HG03565 (cell line): ENCODE measurements at regions not wholly inside any gene's neighbourhood (a gene's known extent, or its start where the extent isn't known, plus 50 kb on each side); places are given as distances from the start of the nearest gene placed in this dataset.
"Not testable (repeated sequence)": the region's sequence is repeated elsewhere in the genome, so short reads cannot be mapped to it uniquely, and the experiment has no call there.

Experiments
- ATAC-seq: cut with Tn5 transposase; IDR thresholded peaks from one replicate; pipeline ENCODE4 v1.9.1; 2021; ENCODE audit warnings: mild to moderate bottlenecking, moderate library complexity; ENCODE audit not compliant: unreplicated experiment

DNA sequence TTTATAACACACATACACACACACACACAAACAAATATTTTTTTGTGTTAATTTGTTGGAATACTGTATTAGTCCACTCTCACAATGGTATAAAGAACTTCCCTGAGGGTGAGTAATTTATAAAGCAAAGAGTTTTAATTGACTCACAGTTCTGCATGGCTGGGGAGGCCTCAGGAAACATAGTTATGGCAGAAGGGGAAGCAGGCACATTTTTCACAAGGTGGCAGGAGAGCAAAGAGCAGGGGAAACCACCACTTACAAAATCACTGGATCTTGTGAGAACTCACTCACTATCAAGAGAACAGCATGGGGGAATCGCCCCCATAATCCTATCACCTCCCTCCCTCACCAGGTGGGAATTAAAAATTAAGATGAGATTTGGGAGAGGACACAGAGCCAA lies 205.4 kb upstream of the PTPRD start:
- ATAC-seq, result no peak

DNA sequence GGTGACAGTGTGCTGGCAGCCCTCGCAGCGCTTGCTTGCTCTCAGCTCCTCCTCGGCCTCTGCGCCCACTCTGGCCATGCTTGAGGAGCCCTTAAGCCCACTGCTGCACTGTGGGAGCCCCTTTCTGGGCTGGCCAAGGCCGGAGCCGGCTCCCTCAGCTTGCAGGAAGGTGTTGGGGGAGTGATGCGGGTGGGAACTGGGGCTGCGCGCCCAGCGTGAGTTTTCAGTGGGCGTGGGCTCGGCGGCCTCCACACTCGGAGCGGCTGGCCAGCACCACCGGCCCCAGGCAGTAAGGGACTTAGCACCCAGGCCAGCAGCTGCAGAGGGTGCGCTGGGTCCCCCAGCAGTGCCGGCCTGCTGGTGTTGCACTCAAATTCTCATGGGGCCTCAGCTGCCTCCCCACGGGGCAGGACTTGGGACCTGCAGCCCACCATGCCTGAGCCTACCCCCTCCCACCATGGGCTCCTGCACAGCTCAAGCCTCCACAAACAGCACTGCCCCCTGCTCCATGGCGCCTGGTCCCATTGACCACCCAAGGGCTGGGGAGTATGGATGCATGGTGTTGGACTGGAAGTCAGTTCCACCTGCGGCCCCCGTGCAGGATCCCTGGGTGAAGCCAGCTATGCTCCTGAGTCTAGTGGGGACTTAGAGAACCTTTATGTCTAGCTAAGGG lies 223.1 kb upstream of the PTPRD start:
- no peak for ATAC-seq

DNA sequence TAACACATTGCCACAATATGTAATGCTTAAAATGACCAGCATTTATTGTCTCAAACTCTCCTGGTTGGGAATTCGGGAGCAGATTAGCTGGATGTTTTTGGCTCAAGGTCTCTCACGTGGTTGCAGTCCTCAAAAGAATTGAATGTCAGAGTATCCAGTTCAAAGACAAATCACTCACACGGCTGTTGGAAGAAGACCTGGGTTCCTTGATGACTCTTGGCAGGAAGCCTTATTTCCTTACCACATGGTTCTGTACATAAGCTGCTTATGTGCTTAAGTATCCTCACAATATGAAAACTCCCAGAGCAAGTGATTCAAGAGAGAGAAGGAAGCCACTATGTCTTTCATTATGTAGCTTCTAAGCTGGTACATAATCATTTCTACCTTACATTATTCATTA lies 230.3 kb upstream of the PTPRD start:
- no peak for ATAC-seq

DNA sequence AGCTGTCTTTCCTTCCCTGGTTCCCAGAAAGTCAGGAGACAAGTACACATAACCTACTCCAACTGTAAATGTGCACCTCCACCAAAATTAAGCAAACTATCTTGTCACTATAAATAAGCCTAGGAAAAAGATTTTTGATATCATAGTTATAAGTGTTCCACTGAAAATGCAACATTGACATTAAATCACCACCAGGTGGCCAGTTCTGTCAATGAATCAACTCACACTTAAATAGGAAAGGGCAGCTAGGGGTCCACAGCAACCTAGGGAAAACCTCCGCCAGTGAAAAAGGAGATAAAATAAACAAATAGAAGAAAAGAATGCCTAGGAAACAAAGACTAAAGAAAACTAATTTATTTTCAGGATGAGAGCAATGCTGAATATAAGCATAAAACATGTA lies 243.0 kb upstream of the PTPRD start:
- no peak for ATAC-seq

DNA sequence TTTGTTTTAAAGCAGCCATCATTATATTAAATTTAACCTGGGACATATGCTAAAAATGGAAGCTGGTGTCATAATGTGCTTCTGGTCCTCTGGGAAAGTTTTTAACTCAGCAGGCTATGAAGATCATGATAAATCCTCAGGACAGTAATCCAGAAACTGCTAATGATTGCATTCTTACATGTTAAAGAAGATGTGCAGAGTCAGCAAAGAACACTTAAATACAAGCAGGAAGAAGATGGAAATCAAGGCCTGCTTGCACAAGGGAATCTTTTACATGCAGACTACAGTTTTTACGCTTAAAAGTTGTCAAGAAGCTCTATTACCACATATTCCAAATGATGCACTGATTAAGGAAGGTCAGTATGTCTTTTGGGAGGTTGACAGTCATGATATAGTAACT lies 246.0 kb upstream of the PTPRD start:
- ATAC-seq, result no peak

DNA sequence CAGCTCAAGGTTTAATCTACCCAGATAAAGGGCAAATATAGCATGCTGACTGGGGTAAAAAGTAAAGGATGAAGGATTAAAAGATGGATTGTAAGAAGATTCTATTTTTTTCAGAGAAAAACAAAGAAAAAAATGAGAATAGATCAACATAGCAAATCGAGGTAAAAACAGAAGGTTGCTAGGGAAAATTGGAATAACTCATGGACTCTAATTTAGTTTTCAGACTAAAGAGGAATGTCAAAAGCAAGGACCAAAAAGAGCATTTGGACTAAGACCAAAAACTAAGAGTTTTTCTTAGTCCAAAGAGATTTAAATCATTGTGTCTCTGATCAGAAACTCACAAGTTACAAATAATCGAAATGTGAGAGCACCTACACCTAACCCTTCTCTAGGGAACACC lies 250.7 kb upstream of the PTPRD start:
- ATAC-seq, result no peak

DNA sequence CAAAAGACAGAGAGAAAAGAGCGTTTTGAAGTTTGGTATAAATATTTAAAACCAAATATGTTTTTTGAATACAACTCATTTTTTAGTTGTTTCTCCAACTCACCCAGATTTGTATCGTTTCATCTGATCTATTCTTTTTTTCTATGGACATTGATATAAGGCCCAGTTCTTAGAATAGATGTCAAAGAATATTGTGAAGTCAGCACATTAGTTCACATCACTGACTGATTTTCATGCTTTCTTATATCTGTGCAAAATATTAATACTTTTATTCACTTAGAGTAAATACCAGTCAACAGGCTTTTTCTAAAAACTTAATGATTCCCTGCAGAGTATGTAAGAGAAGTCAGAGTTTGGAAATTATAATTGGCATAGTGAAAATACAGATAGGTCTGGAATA lies 254.4 kb upstream of the PTPRD start:
- ATAC-seq, result no peak

DNA sequence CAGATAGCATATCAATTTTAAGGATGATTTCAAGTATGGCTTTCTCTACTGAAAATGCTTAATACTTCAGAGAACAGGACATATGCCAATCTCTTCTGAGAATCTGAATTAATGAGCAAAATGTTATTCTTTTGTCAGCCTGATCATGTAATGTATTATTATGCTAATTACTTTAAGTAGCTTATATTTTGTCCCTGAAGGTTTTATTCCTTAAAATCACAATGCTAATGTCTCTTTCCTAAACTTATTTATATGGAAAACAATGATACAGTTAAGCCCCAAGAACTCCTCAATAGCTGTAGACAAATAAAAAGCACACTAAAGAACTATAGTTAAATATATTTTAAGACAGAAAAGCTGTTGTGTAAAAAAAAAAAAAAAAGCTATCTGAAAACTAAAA lies 256.9 kb upstream of the PTPRD start:
- ATAC-seq, result no peak

DNA sequence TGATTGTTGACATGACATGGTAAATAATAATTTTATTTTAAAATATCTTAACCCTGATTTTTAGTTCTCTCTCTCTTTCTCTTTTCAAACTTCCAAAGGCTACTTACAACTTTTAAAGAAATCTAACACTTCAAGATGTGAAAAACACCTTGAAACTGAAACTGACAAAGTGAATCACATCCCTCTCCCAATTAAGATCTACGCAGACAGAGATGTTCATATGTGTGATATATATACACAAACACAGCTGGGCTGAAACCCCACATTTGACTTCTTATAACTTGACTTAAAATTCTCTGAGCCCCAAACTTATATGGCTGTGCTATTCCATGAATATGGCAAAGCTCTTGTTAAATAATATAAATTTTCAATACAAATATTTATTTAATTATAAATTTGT lies 261.2 kb upstream of the PTPRD start:
- no peak for ATAC-seq

DNA sequence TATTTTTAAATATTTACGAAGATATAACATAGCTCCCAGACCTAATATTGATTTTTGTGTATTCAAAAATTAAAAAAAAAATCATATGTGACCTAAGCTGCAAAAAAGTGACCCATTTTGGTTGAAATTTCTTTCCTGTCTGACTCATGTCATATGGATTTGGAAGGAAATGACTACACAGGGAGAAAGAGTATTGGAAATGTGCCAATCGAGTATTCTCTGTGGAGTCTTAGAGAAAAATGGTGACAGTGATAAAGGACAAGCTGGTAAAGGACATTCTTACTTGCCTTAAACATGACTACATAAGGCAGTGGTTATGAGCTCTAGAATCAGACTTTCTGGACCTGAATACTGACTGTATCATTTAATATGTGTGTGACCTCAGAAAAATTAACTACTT lies 262.9 kb upstream of the PTPRD start:
- no peak for ATAC-seq

DNA sequence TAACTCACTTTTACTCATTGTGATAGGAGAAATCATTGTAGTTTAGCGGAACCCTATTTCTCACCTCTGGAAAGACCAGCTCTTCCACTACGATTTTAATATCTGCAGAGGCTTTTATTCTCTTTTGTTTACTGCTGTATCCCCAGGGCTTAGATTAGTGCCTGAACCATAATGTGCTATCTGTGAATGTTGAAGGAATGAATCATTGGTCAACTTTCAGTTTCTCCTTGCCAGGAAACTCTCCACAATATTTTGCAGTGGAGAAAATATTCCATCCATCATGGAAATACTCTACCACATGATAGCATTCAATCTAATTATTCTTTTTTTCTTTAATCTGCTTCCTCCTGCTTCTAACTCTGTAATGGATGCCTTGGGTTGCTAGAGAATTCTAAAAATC lies 263.5 kb upstream of the PTPRD start:
- no peak for ATAC-seq

DNA sequence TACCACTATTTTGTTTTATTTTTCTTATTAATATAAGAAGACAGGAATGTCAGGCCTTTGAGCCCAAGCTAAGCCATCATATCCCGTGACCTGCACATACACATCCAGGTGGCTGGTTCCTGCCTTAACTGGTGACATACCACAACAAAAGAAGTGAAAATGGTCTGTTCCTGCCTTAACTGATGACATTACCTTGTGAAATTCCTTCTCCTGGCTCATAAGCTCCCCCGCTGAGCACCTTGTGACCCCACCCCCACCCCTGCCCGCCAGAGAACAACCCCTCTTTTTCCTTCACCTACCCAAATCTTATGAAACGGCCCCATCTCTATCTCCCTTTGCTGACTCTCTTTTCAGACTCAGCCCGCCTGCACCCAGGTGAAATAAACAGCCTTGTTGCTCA lies 277.5 kb upstream of the PTPRD start:
- not testable (repeated sequence) for ATAC-seq

DNA sequence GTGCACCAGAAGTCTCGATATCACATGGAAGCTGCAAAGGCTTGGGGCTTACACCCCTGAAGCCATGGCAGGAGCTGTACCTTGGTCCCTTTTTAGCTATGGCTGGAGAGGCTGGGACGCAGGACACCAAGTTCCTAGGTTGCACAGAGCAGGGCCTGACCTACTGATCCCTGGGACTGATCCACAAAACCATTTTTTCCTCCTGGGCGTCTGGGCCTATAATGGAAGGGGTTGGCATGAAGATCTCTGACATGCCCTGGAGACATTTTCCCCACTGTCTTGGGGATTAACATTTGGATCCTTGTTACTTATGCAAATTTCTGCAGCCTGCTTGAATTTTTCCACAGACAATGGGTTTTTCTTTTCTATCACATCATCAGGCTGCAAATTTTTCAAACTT lies 286.7 kb upstream of the PTPRD start:
- no peak for ATAC-seq

DNA sequence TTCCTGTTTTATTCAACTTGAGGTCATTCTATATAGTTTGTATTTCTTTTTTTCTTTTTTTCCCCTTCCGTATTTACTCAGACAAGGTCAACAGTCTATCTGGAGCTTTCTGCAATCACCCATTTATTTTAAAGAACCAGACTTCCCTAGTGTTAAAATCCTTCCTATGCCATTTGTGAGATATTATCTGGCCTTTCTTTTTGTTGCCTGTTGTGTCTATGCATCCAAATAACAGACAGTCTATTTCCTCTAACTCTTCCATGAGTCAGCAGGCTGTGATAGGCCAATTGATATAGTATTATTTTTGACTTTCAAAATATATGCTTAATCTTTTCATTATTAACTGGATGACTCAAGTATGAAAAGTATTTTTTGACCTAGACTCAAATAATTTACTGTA lies 291.2 kb upstream of the PTPRD start:
- ATAC-seq, result no peak

DNA sequence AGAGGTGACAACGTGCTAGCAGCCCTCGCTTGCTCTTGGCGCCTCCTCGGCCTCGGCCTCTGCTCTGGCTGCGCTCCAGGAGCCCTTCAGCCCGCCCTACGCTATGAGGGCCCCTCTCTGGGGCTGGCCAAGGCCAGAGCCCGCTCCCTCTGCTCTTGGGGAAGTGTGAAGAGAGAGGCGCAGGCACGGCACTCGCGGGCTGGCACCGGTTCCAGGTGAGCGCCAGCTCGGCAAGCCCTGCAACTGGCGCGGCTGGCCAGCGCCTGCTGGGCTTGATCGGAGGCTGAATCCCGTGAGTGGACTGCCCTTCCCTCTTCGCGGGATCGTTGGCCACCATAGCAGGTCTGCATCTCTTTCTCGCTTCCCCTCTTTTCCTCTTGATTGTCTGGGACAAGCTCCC lies 298.0 kb upstream of the PTPRD start:
- ATAC-seq, result no peak

DNA sequence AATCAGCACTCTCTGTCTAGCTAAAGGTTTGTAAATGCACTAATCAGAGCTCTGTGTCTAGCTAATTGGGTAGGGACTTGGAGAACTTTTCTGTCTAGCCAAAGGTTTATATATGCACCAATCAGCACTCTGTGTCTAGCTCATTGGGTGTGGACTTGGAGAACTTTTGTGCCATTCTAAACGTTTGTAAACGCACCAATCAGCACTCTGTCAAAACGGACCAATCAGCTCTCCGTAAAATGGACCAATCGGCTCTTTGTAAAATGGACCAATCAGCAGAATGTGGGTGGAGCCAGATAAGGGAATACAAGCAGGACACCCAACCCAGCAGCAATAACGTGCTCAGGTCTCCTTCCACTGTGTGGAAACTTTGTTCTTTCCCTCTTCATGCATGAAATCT lies 298.6 kb upstream of the PTPRD start:
- no peak for ATAC-seq

DNA sequence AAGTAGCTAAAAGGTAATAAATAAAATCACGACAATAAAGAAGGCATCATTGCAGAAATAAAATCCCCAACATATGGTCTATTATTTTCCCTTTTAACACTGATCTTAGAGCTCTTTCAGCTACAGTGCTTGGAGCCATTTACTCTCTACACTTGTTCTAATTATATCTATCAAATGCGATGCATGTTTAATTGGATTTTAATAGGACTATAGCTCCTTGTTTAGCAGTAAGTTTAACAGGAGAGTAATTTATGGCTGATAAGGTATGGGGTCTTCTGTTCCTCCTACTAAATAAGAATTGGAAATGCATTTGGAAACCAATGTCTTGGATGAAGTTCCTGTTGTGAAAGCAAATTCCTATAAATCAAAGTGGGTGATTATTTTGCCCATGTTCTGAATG lies 304.2 kb upstream of the PTPRD start:
- ATAC-seq, result no peak

DNA sequence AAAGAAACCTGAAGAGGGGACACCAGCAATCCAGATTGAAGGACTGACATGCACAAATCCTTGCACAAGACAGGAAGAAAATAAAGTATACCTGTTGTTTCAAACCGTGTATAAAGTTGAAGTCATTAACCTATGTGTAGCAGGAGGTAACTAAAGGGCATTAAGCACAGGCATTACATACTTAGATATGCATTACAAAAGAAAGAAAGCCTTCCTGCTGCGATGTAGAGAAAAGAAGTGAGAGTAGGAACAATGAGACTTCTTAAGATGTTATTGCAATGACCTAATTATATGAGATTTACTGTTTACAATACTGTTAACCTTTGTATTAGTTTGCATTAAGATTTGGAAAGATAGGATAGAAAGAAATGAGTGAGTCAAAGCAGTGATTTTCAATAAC lies 308.9 kb upstream of the PTPRD start:
- no peak for ATAC-seq

DNA sequence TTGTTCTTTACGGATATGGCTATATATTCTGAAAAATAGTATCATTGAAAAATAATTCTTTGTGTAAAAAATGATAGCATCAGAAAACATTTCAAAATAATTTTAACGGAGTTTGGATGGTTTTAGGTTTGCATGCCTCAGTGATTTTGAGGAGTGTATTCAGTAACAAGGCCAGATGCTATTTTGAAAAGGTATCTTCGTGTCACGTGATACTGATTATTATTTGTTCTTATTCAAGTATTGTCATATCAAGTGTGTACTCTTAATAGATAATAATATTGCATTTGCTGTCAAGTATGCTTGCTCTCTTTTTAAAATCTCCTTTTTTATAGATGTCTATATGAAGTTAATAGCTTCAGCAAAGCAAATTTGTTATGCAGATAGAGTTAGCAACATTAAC lies 313.1 kb upstream of the PTPRD start:
- no peak for ATAC-seq

DNA sequence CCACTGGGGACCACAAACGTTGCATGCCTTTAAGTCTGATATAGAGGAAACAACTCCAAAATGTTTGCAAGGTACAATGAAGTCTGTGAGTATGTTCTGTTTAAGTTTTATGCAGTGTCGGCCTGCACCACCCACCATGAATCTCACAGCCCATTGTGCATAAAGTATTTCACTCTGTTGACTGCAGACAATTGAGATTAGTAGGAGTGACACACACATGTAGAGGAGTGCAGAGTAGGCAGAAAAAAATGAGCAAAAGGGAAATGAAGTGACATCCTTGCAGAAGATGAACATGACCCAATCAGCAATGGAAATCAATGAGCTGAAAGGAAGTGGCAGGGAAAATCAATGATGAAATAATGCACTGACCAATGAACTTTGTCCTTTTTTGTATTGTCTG lies 315.6 kb upstream of the PTPRD start:
- ATAC-seq, result no peak

DNA sequence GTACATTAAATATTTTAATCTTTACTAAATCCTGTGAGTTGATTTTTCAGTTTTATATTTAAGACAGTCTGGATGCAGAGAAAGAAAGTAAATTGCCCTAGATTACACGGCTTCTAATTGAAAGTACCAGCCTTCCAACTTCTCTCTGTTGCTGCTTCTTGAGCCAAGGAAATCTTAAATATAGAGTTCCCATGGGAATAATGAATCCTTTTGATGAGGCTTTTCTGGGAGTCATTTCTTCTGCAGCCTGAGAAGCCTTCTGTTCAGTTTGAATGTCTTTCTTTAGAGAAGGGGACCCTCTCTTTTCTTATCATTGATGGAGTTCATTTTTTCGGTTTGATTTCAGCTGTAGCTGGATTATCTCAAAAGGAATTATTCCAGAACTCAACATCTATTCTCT lies 317.3 kb upstream of the PTPRD start:
- ATAC-seq, result no peak

DNA sequence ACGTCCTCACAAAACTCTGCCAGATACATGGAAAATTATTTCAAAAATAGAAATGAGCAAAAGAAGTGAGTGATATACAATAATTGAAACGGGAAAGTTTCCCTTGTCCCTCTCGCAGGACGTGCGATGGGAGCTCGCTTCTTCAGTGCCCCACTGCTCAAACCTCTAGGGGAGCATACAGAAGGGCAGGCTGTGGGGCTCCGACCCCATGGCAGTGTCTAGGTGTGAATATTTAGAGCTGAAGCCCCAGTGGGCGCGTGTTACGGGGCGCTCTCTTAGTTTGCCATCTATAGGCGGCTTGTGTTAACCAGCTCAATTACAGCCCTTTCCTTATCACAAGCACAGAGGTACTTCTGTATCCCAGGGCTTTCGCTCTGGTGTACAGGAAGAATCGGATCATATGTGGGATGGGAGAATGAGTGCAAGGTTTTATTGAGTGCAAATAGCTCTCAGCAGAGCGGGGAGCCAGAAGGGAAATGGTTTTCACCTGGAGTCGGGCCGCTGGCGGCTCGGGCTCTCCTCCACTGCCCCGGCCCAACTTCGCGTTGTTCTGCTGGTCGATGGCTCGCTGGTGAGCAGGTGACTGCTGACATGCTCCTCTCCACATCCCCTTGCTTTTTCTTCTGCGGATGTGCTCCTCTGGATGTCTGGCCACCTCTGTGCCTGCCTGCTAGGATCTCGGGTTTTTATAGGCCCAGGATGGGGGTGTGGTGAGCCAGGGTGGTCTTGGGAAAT lies 334.0 kb upstream of the PTPRD start:
- no peak for ATAC-seq

DNA sequence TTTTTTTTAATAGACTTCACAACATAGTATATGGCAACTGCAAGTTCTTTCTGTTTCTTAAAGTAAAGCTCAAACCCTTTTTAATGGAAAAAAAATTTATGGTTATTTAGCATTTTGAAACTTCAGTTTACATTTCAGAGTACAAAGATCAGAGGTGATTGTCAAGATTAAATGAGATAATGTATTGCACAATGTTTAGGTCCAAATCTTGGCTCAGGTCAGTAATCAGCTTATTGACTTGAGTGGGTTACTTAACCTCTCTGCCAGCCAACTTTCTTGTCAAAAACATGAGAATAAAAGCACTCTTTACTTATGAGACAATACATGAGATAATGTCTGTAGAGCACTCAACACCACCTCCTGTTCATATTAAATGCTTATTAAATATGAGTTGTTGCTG lies 345.1 kb upstream of the PTPRD start:
- no peak for ATAC-seq
